HEK293T (cell line): ENCODE measurements at regions not wholly inside any gene's neighbourhood (a gene's known extent, or its start where the extent isn't known, plus 50 kb on each side); places are given as distances from the start of the nearest gene placed in this dataset.

Source experiments
- CTCF ChIA-PET: fragments of 350-600 bp; formaldehyde crosslinking; extraction: SDS; loops from one replicate; lab custom pipeline; 2021; ENCODE audit warnings: antibody characterized with exemption, inconsistent platforms; lab: Yijun Ruan, JAX
- POLR2A ChIA-PET: fragments of 350-600 bp; formaldehyde crosslinking; extraction: SDS; loops from one replicate; lab custom pipeline; 2020; ENCODE audit warnings: antibody characterized with exemption, inconsistent platforms; lab: Yijun Ruan, JAX
- DNase-seq: peaks from one replicate; pipeline ENCODE4 v3.0.0; 2012; ENCODE audit warnings: mixed read lengths; ENCODE audit errors: extremely low spot score
- ARNT ChIP-seq: fragments of 450-650 bp; IDR thresholded peaks from 2 replicates; pipeline ENCODE4 v1.6.1; 2017; ENCODE audit warnings: mild to moderate bottlenecking
- BHLHE40 ChIP-seq: fragments of 450-650 bp; IDR thresholded peaks from 2 replicates; pipeline ENCODE4 v1.6.1; 2016; ENCODE audit warnings: mild to moderate bottlenecking, moderate library complexity, borderline replicate concordance
- CTBP1 ChIP-seq: fragments of 450-650 bp; IDR thresholded peaks from 2 replicates; pipeline ENCODE4 v1.6.1; 2016; ENCODE audit warnings: borderline replicate concordance
- ELF4 ChIP-seq: fragments of 450-650 bp; IDR thresholded peaks from 2 replicates; pipeline ENCODE4 v1.6.1; 2017; ENCODE audit warnings: antibody characterized with exemption
- FOXA1 ChIP-seq: fragments of 450-650 bp; IDR thresholded peaks from 2 replicates; pipeline ENCODE4 v1.6.1; 2016; ENCODE audit warnings: mild to moderate bottlenecking
- FOXK2 ChIP-seq: fragments of 450-650 bp; IDR thresholded peaks from 2 replicates; pipeline ENCODE4 v1.6.1; 2016; ENCODE audit warnings: mild to moderate bottlenecking
- FOXM1 ChIP-seq: fragments of 450-650 bp; IDR thresholded peaks from 2 replicates; pipeline ENCODE4 v1.6.1; 2017; ENCODE audit warnings: mild to moderate bottlenecking, borderline replicate concordance
- HDGF ChIP-seq: fragments of 450-650 bp; IDR thresholded peaks from 2 replicates; pipeline ENCODE4 v1.6.1; 2017; ENCODE audit warnings: antibody characterized with exemption, borderline replicate concordance
- L3MBTL2 ChIP-seq: fragments of 450-650 bp; conservative IDR thresholded peaks from 2 replicates; pipeline ENCODE4 v1.6.1; 2016; ENCODE audit warnings: mild to moderate bottlenecking
- LEF1 ChIP-seq: fragments of 450-650 bp; IDR thresholded peaks from 2 replicates; pipeline ENCODE4 v1.6.1; 2017; ENCODE audit warnings: mild to moderate bottlenecking, borderline replicate concordance
- NFRKB ChIP-seq: fragments of 450-650 bp; IDR thresholded peaks from 2 replicates; pipeline ENCODE4 v1.6.1; 2016; ENCODE audit warnings: mild to moderate bottlenecking, moderate library complexity
- SP1 ChIP-seq: fragments of 450-650 bp; IDR thresholded peaks from 2 replicates; pipeline ENCODE4 v1.6.1; 2017
- SUZ12 ChIP-seq: fragments of 450-650 bp; IDR thresholded peaks from 2 replicates; pipeline ENCODE4 v1.6.1; 2016; ENCODE audit warnings: mild to moderate bottlenecking
- TARDBP ChIP-seq: fragments of 450-650 bp; IDR thresholded peaks from 2 replicates; pipeline ENCODE4 v1.6.1; 2016
- ZNF384 ChIP-seq: fragments of 450-650 bp; IDR thresholded peaks from 2 replicates; pipeline ENCODE4 v1.6.1; 2016
- TF ChIP-seq, protein P1 (sequence below): fragments of 450-650 bp; IDR thresholded peaks from 2 replicates; pipeline ENCODE4 v1.6.1; 2016

DNA sequence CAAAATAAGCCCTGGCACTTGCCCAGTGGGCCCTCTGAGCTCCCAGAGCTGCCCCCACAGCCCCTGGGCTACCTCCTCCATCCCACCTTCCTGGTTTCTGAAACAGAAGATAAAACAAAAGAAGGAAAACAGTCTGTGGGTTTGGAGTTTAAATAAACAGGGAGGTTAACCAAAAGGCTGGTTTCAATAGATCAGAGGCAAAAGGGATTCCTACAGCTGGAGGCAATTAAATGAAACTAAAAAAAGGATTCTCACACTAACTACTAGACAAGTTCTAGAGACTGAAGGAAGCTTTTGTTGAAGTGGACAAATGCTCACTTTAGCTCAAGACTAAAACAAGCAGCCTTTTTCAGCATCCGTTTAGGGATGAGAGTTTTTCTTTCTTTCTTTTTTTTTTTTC is 569.8 kb downstream of the FGF9 start:
- ChIA-PET CTCF (no interaction called here), POLR2A (no interaction called here)
- no peak for DNase-seq
- TF ChIP-seq SUZ12 (no peak), FOXA1 (no peak), ARNT (no peak), CTBP1 (no peak), FOXM1 (no peak), LEF1 (no peak), FOXK2 (no peak), BHLHE40 (no peak), SP1 (no peak), ZNF384 (no peak), TARDBP (no peak), L3MBTL2 (no peak), ELF4 (no peak), NFRKB (no peak)
- TF ChIP-seq, protein P1, sequence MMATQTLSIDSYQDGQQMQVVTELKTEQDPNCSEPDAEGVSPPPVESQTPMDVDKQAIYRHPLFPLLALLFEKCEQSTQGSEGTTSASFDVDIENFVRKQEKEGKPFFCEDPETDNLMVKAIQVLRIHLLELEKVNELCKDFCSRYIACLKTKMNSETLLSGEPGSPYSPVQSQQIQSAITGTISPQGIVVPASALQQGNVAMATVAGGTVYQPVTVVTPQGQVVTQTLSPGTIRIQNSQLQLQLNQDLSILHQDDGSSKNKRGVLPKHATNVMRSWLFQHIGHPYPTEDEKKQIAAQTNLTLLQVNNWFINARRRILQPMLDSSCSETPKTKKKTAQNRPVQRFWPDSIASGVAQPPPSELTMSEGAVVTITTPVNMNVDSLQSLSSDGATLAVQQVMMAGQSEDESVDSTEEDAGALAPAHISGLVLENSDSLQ, result no peak

DNA sequence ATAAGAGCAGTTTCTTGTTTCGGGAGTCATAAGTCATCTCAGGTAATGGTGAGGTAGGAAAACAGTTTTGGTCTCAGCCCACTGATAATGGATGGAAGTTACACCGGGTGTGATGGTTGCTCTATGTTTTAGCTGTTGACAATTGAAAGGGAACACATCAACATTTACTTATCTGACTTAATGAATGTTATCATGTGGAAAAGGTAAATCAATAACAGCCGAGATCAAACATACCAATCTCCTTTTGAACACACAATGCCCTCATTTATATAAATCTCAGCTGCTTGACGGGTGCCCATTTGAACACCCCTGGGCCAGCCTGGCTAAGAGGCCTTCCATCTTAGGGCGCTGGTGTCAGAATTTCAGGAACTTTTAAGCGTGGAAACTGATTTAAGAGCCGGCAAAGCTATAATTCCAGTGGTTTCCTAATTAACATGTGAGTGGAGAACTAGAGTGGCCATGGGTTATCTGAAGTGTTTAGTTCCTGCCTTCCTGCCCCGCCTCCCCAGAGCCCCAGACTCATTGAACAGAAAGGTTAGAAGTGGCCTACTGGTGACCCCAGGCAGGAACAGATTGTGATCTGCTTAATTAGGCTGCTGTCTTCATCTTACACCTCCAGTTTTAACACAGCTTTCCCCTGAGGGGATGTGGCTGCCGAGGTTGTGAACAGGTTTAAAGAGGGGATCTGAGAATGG is 572.7 kb downstream of the FGF9 start:
- no peak for DNase-seq
- TF ChIP-seq FOXM1, result no peak
- no peak for TF ChIP-seq SP1
- TF ChIP-seq BHLHE40, result no peak
- no peak for TF ChIP-seq ZNF384
- no peak for TF ChIP-seq ARNT
- no peak for TF ChIP-seq L3MBTL2
- TF ChIP-seq FOXK2, result no peak
- ChIA-PET POLR2A (no interaction called here), CTCF (no interaction called here)

DNA sequence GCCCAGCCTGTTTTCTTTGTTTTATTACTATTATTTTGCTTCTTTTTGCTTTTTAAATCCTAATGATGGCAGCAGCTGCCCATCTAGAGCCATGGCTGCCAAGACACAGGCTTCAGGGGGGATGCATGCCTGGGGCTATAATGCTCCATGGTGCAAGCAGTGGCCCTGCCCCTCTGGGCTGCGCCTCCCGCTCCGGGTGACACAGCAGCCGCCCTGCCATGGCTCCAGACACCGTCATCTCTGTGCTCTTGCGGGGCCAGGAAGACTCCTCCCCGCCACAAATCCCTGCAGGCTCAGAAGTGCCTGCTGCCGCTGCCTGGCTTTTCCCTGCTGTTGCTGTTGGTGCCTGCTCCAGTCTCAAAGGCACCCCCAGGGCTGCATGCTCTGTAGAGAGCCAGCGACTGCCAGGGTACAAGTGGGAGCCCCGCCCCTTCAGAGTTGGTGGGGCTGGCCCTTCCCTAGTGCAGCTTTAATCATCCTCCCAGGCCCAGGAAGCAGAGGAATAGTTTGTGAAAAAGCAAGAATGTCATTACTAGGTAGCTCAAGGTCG is 581.5 kb downstream of the FGF9 start:
- POLR2A ChIA-PET, result no interaction called here
- CTCF ChIA-PET, result no interaction called here
- DNase-seq, result no peak
- no peak for TF ChIP-seq BHLHE40

DNA sequence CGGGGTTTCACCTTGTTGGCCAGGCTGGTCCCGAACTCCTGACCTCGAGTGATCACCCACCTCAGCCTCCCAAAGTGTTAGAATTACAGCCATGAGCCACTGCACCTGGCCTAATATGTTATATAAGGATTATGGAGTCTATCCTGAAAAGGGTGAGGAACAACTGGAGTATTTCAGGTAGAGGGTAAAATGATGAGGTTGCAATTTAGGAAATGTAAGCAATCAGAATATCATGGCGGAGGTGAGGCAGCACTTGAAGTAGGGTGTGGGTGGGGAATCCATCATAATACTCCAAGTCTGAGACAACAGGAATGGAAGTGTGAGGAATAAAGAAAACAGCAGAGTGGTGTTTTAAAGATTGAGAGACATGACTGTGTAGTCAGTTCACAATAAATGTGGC is 582.2 kb downstream of the FGF9 start:
- ChIA-PET POLR2A (no interaction called here), CTCF (no interaction called here)
- DNase-seq, result no peak
- TF ChIP-seq ARNT (no peak), FOXM1 (no peak), BHLHE40 (no peak), LEF1 (no peak), FOXA1 (no peak), TARDBP (no peak), CTBP1 (no peak), ZNF384 (no peak), SUZ12 (no peak)
- TF ChIP-seq, protein P1, result no peak

DNA sequence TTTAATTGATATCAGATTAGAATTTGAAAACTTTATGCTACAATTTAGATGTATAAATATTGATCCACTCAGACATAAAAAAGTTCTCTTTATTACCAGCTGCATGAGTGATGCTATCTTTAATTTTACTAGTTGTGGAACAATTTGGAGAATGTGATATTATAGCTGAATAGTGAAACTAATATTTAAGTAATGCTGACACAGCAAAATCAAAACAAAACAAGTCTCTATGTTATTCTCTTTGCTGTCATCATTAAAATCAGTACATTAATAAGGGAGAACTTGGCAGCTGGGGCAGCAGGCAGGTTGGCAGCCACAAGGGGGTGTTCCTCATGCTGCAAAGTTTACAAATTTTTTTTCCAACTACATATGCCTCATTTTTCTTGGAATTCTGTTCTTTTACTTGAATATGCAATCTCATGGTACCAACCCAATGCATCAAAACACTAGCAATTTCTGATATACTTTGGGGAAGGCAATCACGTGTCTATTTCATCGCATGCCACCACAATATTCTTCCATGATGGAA is 585.3 kb downstream of the FGF9 start:
- no peak for DNase-seq
- POLR2A ChIA-PET, result no interaction called here
- TF ChIP-seq, protein P1, result no peak
- TF ChIP-seq ELF4, result no peak
- no peak for TF ChIP-seq ZNF384
- no peak for TF ChIP-seq FOXM1
- TF ChIP-seq TARDBP, result no peak
- TF ChIP-seq NFRKB, result no peak
- no peak for TF ChIP-seq SUZ12
- TF ChIP-seq FOXA1, result no peak
- TF ChIP-seq FOXK2, result no peak
- TF ChIP-seq L3MBTL2, result no peak
- TF ChIP-seq LEF1, result no peak
- no peak for TF ChIP-seq ARNT
- TF ChIP-seq SP1, result no peak
- TF ChIP-seq BHLHE40, result no peak
- TF ChIP-seq HDGF, result no peak
- no peak for TF ChIP-seq CTBP1
- CTCF ChIA-PET, result no interaction called here

DNA sequence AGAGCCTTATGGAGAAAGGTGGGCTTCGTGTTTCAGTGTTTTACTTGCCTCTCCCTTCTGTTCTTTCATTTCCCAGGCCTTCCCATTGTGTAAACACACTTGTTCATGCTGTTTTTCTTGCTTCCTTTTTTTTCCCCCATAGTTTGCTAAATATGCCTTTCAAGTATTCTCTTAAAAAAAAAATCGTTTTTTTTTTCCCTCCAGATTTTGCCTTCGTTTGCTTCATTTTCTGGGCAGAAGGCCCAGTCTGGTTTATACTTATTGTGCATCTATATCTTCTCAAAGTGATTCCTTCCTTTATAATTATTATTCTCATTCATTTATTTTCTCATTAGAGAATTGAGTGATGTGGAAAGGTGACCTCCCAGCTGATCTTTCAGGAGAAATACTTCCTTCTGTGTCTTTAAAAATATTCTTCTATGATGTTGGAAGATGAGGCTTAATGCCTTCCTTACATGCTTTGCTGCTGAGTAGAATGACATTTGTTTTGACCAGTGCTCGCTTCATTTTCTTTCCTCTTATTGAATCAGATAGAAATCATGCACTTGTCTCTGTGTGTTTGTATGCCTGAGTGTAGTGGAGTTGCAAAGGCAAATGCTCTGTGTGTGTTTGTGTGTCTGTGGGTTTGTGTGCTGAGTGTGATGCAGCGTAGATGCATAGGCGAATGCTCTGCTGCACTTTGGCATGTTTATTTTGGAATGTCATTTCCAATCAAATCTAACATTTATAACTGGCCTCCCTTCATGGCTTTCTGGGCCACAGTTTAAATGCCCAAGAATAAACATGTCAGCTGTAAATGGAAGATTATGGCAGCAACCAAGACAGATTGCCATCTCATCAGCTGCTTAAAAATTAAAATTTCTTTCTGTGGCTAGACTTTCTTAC is 591.4 kb downstream of the FGF9 start:
- POLR2A ChIA-PET, result no interaction called here
- CTCF ChIA-PET, result no interaction called here
- TF ChIP-seq NFRKB (no peak), FOXK2 (no peak), ELF4 (no peak), SP1 (no peak), FOXM1 (no peak), SUZ12 (no peak), CTBP1 (no peak), ZNF384 (no peak), LEF1 (no peak), BHLHE40 (no peak), HDGF (no peak)
- DNase-seq, result no peak
